SK-N-MC (cell line): ENCODE measurements at regions not wholly inside any gene's neighbourhood (a gene's known extent, or its start where the extent isn't known, plus 50 kb on each side); places are given as distances from the start of the nearest gene placed in this dataset.

Experiments
- EZH2 ChIP-seq: fragments of 200-600 bp; sonication (generic); IDR thresholded peaks from one replicate; pipeline ENCODE4 v1.6.1; 2017; ENCODE audit warnings: antibody characterized with exemption
- FOXP2 ChIP-seq: optimal IDR thresholded peaks from 2 replicates; pipeline ENCODE3; 2011; ENCODE audit warnings: mild to moderate bottlenecking, moderate library complexity; ENCODE audit not compliant: insufficient read depth; ENCODE audit errors: extremely low read length, control extremely low read depth
- POLR2AphosphoS5 ChIP-seq: IDR thresholded peaks from 2 replicates; pipeline ENCODE4 v1.6.1; 2012; ENCODE audit warnings: mild to moderate bottlenecking, low read depth, low read length, borderline replicate concordance

GRCh38 chr6:14717307-14717706 is 528.6 kb upstream of the JARID2 start:
- no peak for TF ChIP-seq POLR2AphosphoS5
- no peak for TF ChIP-seq EZH2
- TF ChIP-seq FOXP2: no peak
